GM19035 (cell line): ENCODE measurements at regions not wholly inside any gene's neighbourhood (a gene's known extent, or its start where the extent isn't known, plus 50 kb on each side); places are given as distances from the start of the nearest gene placed in this dataset.
"Not testable (repeated sequence)": the region's sequence is repeated elsewhere in the genome, so short reads cannot be mapped to it uniquely, and the experiment has no call there.

Experiments used
- ATAC-seq: cut with Tn5 transposase; IDR thresholded peaks from one replicate; pipeline ENCODE4 v1.9.1; 2021; ENCODE audit not compliant: unreplicated experiment

DNA sequence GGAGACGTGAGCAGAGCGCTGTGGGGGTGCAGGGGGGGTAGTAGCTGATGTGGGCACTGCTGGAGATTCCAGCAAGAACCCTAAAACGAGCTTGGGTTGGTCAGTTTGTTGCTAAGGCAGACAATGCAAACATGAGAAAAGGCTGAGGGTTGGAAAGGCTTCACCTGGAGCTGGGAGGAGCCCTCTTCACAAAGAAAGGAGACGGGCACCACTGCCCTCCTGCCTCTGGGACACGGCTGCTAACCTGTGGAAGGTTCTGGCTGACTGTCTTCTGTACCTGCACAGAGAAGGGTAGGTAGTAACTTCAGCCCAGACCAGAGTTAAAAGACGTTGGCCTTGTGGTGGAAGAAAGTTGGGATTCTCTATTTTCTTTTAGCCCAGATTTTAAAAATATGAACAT lies 108.7 kb downstream of the SUCLA2 start:
- ATAC-seq, result no peak

DNA sequence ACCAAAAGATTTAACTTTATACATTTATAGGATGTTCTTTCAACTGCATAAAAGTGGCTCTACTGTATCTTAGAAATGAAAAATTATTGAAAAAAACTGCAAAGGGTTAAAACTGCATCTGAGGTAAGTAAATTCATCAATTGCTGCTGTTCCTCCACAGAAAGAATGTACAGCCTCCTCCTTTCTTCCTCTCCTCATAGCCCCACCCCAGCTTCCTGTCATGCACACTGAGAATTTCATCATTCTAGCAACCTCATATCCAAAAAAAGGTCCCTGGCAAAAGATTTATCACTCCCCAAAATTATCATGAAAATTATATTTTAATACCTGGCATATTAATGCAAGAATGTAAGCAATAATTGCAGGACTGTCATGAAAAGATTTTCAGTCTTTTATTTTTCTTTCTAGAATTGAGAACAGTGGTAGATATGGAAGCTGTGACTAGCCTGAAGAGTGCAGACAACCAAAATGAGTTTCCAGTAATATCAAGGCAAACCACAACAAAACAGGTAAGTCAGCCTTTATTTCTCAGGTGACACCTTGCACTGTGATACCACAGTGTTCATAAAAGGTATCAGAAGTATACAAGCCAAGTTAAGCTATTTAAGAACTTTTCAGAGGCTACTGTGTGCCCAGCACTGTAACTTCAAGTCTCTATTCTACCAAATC lies 110.8 kb downstream of the SUCLA2 start:
- no peak for ATAC-seq

GRCh38 chr13:47886314-47886713 lies 114.8 kb downstream of the SUCLA2 start:
- no peak for ATAC-seq

- no peak for ATAC-seq
These were observed 125.9 kb downstream of the SUCLA2 start for GRCh38 chr13:47875201-47875600.

DNA sequence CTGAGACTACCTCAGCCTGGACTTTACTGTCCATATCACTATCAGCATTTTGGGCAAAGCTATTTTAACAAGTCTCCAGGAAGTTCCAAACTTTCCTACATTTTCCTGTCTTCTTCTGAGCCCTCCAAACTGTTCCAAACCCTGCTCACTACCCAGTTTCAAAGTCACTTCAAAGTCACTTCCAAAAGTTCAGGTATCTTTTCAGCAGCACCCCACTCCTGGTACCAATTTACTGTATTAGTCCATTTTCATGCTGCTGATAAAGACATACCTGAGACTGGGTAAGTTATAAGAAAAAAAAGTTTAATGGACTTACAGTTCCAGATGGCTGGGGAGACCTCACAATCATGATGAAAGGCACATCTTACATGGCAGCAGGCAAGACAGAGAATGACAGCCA lies 127.1 kb downstream of the SUCLA2 start:
- not testable (repeated sequence) for ATAC-seq

GRCh38 chr13:47873319-47873718 lies 127.8 kb downstream of the SUCLA2 start:
- ATAC-seq, result not testable (repeated sequence)

- ATAC-seq, result no peak
These were observed 131.3 kb downstream of the SUCLA2 start for GRCh38 chr13:47869776-47870175.

DNA sequence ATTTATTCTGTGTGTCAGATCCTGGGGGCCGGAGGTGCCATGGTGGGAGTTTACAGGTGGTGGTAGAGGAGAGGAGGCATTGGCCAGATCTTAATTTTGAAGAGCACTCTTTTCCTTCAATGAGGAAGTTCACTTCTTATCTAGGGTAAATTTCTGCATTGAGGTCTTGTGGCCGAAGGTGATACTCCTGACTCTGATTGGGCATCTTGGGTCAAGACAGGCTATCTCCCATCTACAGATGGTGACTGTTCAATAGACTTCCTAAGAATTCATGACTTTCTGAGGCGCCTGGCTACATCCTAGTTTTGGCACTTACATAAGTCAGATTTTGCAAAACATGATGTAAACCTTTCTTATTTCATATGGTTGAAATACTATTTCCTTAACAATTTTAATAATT lies 135.2 kb downstream of the SUCLA2 start:
- ATAC-seq, result no peak

DNA sequence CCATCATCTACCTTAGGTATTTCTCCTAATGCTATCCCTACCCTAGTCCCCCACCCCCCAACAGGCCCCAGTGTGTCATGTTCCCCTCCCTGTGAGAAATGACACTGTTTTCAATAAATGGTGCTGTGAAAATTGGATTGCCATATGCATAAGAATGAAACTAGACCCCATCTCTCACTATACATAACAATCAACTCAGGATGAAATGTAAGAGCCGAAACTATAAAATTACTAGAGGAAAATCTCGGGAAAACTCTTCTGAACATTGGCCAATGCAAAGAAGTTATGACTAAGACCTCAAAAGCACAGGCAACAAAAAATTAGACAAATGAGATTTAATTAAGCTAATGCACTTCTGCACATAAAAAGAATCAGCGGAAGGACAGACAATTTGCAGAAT lies 138.2 kb downstream of the SUCLA2 start:
- ATAC-seq, result no peak

GRCh38 chr13:47859165-47859564 lies 141.9 kb downstream of the SUCLA2 start:
- ATAC-seq, result no peak

GRCh38 chr13:47858042-47859025 lies 142.7 kb downstream of the SUCLA2 start:
- ATAC-seq, result no peak

DNA sequence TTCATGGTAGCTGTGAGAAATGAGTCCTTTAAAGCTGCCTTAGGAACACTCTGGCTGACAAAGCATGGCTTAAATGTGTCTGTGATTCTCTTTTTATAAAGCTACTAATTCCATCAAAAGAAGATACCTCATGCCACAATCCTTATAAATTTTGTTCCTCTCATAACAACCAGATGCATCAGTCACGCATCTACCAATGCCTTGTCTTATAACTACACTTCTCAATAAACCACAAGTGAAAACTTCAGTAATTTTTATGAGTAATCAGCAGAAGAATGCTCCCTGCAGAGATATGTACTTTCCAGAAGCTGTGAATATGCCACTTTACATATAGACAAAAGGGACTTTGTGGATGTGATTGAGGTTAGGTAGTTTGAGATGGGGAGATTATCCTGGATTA lies 147.8 kb downstream of the SUCLA2 start:
- no peak for ATAC-seq

DNA sequence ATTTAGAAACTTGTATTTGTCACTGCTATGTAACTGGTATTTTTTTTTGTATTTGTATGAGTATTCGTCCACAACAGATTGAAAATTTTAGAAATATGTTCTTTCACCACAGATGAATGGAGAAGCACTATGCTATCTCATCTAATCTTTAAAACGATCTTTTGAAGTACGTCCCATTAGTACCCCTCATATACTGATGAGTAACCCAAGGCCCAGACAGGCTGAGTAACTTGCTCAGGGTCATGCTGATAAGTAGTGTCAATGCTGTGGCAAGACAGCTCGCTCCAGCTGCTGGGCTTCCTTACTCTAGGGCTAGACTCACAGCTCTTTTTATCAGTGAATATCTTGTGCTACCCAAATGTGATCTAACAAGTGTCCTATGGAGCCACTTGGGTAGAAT lies 154.2 kb downstream of the SUCLA2 start:
- no peak for ATAC-seq

DNA sequence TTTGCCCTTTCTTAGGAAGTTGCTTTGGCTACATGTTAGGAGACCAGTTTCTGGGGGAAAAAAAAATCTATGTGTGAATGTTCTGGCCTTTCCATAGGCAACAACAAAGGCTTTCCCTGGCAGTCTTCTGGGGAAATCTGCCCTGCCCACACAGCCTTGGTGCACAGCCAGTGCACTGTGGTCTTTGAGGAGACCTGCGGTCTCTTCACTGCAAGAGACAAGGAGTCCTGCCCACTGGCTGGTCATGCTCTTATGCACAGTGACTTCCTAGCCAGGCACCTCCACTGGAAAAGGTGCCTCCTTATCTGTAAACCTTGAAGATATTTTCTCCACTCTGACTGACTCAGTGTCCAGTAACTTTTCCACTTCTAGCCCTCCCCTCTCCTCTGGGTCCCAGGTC lies 155.1 kb downstream of the SUCLA2 start:
- ATAC-seq, result no peak

DNA sequence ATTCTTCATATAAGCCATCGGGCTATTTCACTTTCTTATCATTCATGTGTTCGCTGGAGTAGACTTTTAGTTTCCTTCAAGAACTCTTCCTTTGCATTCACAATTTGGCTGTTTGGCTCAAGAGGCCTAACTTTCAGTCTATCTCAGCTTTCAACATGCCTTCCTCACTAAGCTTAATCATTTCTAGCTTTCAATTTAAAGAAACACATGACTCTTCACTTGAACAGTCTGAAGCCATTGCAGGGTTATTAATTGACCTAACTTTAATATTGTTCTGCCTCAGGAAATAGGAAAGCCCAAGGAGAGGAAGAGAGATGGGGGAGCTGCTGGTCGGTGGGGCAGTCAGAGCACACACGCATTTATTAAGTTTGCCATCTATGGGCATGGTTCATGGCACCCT lies 158.1 kb downstream of the SUCLA2 start:
- no peak for ATAC-seq

DNA sequence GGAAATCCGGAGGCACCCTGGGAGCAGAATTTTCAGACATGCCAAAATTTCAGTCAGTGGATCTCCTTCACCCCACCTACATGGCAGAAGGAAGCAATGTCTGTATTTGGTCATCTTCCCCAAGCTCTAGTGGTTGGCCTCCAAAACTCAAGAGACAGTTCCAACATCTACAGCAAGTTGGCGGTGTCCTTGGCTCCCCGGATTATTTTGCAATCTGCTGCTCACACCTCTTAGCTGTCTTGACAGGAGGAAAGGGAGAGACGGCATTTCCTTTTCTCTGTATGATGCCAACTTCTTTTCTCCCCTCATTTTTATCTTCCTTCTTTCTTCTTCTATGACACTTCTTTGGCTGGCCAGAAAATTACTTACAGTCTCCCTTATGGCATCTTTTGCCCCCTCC lies 159.9 kb downstream of the SUCLA2 start:
- no peak for ATAC-seq

- no peak for ATAC-seq
These were observed 163.2 kb downstream of the SUCLA2 start for GRCh38 chr13:47837906-47838305.

DNA sequence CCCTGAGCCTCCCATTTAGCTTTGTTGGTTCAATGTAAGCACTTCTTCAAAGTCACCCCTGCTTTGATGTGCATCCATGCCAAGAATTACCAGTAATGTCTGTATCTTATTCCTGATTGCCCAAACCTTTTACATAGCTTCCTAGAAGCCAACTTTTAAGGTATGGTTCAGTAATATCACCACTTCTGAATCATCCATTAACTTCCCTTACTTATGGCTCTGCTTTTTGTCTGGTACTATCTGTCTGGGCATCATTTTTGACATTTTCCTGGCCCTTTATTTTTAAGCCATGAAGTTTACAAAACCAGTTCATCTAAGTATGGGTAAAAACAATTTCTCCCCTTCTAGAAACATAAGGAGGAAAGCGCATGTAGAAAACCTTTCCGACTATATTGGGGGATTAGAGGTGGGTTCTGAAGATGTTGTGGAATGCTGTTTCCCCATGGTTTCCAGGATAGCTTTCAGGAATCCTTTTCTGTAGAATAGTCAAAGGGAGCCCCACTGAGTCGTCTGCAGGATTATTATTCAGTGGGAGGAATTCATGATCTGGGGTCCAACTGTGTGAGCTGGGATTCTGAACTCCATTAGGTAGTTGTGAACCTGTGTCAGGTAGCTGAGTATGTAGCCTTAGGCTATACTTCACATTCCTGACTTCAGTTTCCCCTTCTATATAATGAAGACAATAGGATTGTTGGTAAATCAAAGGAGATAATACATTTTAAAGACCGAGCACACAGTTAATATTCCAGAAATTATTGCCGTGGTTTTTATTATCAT lies 163.8 kb downstream of the SUCLA2 start:
- no peak for ATAC-seq

DNA sequence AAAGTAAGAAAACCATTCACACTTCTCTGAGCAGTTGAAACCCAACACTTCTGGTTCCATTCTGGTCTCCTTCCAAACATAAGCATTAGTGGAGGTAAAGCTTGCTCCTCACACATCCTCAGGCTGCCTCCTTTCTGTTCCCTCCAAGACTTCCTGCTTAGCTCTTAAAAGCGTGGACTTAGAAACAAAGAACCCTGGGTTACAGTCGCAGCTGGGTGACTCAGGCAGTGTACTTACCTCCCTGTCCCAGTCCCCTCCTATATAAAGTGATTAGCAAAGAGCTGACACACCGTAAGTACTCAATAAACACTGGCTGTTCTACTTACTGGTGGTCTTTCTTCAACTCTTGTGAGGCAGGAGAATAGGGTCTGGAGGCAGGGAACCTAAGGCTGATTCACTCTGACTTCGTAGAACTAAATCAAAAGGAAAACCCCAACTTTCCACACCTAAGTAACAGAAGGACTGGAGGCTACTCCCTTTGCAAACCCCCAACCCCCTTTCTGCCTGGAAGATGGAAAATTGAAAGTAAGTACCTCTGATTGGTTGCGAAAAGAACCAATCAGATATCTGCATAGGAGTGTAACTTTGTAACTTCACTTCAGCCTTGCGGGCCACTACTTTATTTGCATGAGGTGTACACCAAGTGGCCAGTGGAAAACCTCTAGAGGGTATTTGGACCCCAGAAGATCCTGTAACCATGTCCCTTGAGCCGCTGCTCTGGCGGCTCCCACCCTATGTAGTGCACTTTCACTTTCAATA lies 165.4 kb downstream of the SUCLA2 start:
- no peak for ATAC-seq

DNA sequence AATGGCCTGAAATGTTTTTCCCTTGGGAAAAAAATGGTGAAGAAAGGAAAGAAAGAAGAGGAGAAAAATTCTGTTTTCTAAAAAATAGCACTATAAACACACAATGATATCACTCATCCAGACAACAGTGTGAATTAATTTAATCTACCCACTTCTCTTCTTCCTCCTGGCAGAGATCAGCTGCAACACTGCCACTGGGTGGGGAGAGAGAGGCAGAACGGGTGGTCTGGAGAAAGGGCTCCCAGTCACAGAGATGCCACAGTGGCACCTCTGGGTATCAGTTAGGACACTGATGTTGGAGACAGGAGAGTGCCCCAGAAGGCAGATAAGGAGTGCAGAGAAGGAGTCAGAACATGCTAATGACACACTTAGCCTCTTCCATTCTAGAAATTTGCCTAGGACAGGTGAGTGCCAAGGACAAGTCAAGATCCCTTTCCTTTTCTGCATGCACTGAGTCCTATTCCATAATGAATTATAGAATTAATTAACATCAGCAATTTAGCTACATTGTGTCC lies 168.6 kb downstream of the SUCLA2 start:
- ATAC-seq, result no peak

GRCh38 chr13:47831265-47831664 lies 169.8 kb downstream of the SUCLA2 start:
- no peak for ATAC-seq
